ENCODE measurements at regions not wholly inside any gene's neighbourhood (a gene's known extent, or its start where the extent isn't known, plus 50 kb on each side); places are given as distances from the start of the nearest gene placed in this dataset.
"Not testable (repeated sequence)": the region's sequence is repeated elsewhere in the genome, so short reads cannot be mapped to it uniquely, and the experiment has no call there.

GRCh38 chr15:84153655-84154140 lies 81.9 kb upstream of the GOLGA6L4 start:
- DNase-seq = not testable (repeated sequence)

- not testable (repeated sequence) for DNase-seq
Measured at GRCh38 chr15:84154314-84154713, 81.3 kb upstream of the GOLGA6L4 start.

GRCh38 chr15:84154787-84155186 lies 80.8 kb upstream of the GOLGA6L4 start:
- DNase-seq = not testable (repeated sequence)

GRCh38 chr15:84155792-84156587 lies 79.6 kb upstream of the GOLGA6L4 start:
- DNase-seq = not testable (repeated sequence)

- not testable (repeated sequence) for DNase-seq
Measured at GRCh38 chr15:84156588-84156840, 79.1 kb upstream of the GOLGA6L4 start.

- not testable (repeated sequence) for DNase-seq
Measured at GRCh38 chr15:84157056-84157632, 78.4 kb upstream of the GOLGA6L4 start.

- not testable (repeated sequence) for DNase-seq
Measured at GRCh38 chr15:84157857-84158256, 77.7 kb upstream of the GOLGA6L4 start.

- not testable (repeated sequence) for DNase-seq
Measured at GRCh38 chr15:84159346-84160269, 76.0 kb upstream of the GOLGA6L4 start.

GRCh38 chr15:84164423-84165292 lies 70.9 kb upstream of the GOLGA6L4 start:
- not testable (repeated sequence) for DNase-seq

- DNase-seq = not testable (repeated sequence)
Measured at GRCh38 chr15:84170029-84170428, 65.5 kb upstream of the GOLGA6L4 start.

GRCh38 chr15:84173231-84173610 lies 62.4 kb upstream of the GOLGA6L4 start:
- DNase-seq = peak; percentile 66

All from activated effector memory CD4-positive, alpha-beta T cell treated with anti-CD3 and anti-CD28 coated beads, Interleukin-2, amount 50 U/mL, for 16 hours (primary cell).